ENCODE measurements at regions not wholly inside any gene's neighbourhood (a gene's known extent, or its start where the extent isn't known, plus 50 kb on each side); places are given as distances from the start of the nearest gene placed in this dataset.

GRCh38 chr2:212649646-212650045, 111.0 kb upstream of the ERBB4 start:
- no peaks in the 10 kb centered on the region for H3K4me1 ChIP-seq (ENCODE audit: control insufficient read depth in 1 of 2, insufficient read depth in 2 of 2, low read length in 2 of 2)
- H3K4me2 ChIP-seq (replicated peaks; ENCODE audit: extremely low read depth, low read length, poor library complexity, severe bottlenecking): no peak overlapping the region
- H3K27me3 ChIP-seq (ENCODE audit: control insufficient read depth in 2 of 2, insufficient read depth in 2 of 2, low read length in 2 of 2): no peaks in the 10 kb centered on the region
- H3K79me2 ChIP-seq (ENCODE audit: insufficient read depth, low read length): no peaks in the 10 kb centered on the region
- TF ChIP-seq, protein P1, sequence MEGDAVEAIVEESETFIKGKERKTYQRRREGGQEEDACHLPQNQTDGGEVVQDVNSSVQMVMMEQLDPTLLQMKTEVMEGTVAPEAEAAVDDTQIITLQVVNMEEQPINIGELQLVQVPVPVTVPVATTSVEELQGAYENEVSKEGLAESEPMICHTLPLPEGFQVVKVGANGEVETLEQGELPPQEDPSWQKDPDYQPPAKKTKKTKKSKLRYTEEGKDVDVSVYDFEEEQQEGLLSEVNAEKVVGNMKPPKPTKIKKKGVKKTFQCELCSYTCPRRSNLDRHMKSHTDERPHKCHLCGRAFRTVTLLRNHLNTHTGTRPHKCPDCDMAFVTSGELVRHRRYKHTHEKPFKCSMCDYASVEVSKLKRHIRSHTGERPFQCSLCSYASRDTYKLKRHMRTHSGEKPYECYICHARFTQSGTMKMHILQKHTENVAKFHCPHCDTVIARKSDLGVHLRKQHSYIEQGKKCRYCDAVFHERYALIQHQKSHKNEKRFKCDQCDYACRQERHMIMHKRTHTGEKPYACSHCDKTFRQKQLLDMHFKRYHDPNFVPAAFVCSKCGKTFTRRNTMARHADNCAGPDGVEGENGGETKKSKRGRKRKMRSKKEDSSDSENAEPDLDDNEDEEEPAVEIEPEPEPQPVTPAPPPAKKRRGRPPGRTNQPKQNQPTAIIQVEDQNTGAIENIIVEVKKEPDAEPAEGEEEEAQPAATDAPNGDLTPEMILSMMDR (IDR thresholded peaks at IDR 0.05): no peak
- H3K4me3 ChIP-seq (replicated peaks in 1 of 3; ENCODE audit: low read depth in 2 of 3, low read length in 3 of 3): no peak overlapping the region
- WGBS (ENCODE audit: insufficient coverage): 100% methylated on average over 1 of the region's 1 CpG
- no peaks in the 10 kb centered on the region for H3K27me3 Mint-ChIP-seq (ENCODE audit: low read depth in 3 of 3)
- DNase-seq: no peak
- H3K27ac Mint-ChIP-seq: no peak overlapping the region
- no peaks in the 10 kb centered on the region for H3K4me1 Mint-ChIP-seq
- no peaks in the 10 kb centered on the region for H3K9me3 ChIP-seq (replicated peaks in 1 of 2; ENCODE audit: control insufficient read depth in 1 of 2, insufficient read depth in 1 of 2, low read length in 2 of 2)
- intact Hi-C loops (cut with micrococcal nuclease): no loop called here
- no peak overlapping the region for H3K4me3 Mint-ChIP-seq
- H3K36me3 Mint-ChIP-seq: no peaks in the 10 kb centered on the region
- no peak overlapping the region for H2AFZ ChIP-seq (ENCODE audit: insufficient read depth, low read depth, low read length, poor library complexity, severe bottlenecking)
- no peak overlapping the region for H3K27ac ChIP-seq (ENCODE audit: low read depth in 1 of 2, low read length in 2 of 2)
- H3K36me3 ChIP-seq (replicated peaks in 1 of 2; ENCODE audit: control insufficient read depth in 1 of 2, insufficient read depth in 2 of 2, low read length in 2 of 2): no peaks in the 10 kb centered on the region
- H3K9ac ChIP-seq (ENCODE audit: insufficient read depth, low read length, poor library complexity, severe bottlenecking): no peak overlapping the region
- H4K20me1 ChIP-seq (ENCODE audit: insufficient read depth, low read length): no peaks in the 10 kb centered on the region
- H3K9me3 Mint-ChIP-seq: peaks cover 0 to 2% (median 1%) of the 10 kb centered on the region in 7 donors

DNA sequence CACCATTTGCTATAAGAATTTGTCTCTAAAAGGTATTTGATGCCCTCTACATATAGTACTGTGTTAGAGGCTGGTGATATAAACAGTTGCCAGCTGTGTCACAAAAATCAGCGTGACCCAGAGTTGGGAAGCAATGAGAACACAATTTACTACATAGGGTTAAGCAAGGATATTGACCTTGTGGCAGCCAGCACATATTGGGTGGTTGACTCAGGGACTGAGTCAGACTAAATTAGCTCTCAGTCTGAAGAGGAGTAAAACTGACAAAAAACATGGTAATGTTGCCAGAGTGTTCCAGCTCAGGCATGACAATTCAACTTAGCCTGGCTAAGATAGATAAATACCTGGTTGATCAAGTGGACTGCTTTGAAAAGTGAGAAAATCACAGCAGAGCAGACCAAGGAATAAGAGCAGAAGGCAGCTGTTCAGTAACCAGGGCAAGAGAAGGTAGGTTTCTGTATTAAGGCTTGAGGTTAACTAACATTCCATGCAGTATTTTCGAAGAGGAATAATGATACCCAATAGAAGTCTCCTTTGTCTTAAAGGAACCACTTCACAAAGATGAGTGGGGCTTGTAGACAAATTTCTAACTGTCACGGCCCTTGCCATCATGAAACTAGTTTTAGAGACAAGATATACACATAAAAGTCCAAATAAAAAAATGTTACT, 108.2 kb upstream of the ERBB4 start:
- Histone ChIP-seq H3K36me3 (replicated peaks in 1 of 2; ENCODE audit: control insufficient read depth in 1 of 2, insufficient read depth in 2 of 2, low read length in 2 of 2) (no peaks in the 10 kb centered on the region), H3K4me1 (ENCODE audit: control insufficient read depth in 1 of 2, insufficient read depth in 2 of 2, low read length in 2 of 2) (no peaks in the 10 kb centered on the region), H3K27me3 (ENCODE audit: control insufficient read depth in 2 of 2, insufficient read depth in 2 of 2, low read length in 2 of 2) (no peaks in the 10 kb centered on the region), H3K27ac (ENCODE audit: low read depth in 1 of 2, low read length in 2 of 2) (no peak overlapping the region), H4K20me1 (ENCODE audit: insufficient read depth, low read length) (no peaks in the 10 kb centered on the region), H3K9me3 (replicated peaks in 1 of 2; ENCODE audit: control insufficient read depth in 1 of 2, insufficient read depth in 1 of 2, low read length in 2 of 2) (no peaks in the 10 kb centered on the region), H3K79me2 (ENCODE audit: insufficient read depth, low read length) (no peaks in the 10 kb centered on the region), H3K4me2 (replicated peaks; ENCODE audit: extremely low read depth, low read length, poor library complexity, severe bottlenecking) (no peak overlapping the region), H3K9ac (ENCODE audit: insufficient read depth, low read length, poor library complexity, severe bottlenecking) (no peak overlapping the region), H3K4me3 (replicated peaks in 1 of 3; ENCODE audit: low read depth in 2 of 3, low read length in 3 of 3) (no peak overlapping the region), H2AFZ (ENCODE audit: insufficient read depth, low read depth, low read length, poor library complexity, severe bottlenecking) (no peak overlapping the region)
- Mint-ChIP-seq H3K27me3 (ENCODE audit: low read depth in 3 of 3) (no peaks in the 10 kb centered on the region), H3K9me3 (peaks cover 0 to 2% (median 0%) of the 10 kb centered on the region in 7 donors), H3K27ac (no peak overlapping the region), H3K4me1 (no peaks in the 10 kb centered on the region), H3K36me3 (no peaks in the 10 kb centered on the region), H3K4me3 (no peak overlapping the region)
- TF ChIP-seq, protein P1 (IDR thresholded peaks at IDR 0.05): no peak
- intact Hi-C loops (cut with micrococcal nuclease): no loop called here
- DNase-seq: no peak
- WGBS (ENCODE audit: insufficient coverage): no CpG with 5 or more reads among the region's 3 CpGs
